ENCODE measurements at regions not wholly inside any gene's neighbourhood (a gene's known extent, or its start where the extent isn't known, plus 50 kb on each side); places are given as distances from the start of the nearest gene placed in this dataset.

DNA sequence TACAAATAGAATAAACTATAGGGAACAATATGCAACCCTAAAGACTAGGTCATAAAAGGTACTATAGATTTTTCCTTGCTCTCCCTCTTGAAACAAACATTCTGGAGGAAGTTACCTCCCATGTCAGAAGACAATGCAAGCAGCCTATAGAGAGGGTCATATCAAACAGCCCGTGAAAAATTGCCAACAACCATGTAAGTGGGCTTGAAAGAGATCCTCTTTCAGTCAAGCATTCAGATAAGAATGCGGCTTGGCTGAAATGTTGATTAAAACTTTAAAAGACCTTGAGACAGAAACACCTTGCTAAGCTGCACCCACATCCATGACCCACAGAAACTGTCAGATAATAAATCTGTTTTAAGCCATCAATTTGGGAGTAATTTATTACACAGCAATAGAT lies 526.6 kb upstream of the GHITM start:
- TF ChIP-seq, protein P1, sequence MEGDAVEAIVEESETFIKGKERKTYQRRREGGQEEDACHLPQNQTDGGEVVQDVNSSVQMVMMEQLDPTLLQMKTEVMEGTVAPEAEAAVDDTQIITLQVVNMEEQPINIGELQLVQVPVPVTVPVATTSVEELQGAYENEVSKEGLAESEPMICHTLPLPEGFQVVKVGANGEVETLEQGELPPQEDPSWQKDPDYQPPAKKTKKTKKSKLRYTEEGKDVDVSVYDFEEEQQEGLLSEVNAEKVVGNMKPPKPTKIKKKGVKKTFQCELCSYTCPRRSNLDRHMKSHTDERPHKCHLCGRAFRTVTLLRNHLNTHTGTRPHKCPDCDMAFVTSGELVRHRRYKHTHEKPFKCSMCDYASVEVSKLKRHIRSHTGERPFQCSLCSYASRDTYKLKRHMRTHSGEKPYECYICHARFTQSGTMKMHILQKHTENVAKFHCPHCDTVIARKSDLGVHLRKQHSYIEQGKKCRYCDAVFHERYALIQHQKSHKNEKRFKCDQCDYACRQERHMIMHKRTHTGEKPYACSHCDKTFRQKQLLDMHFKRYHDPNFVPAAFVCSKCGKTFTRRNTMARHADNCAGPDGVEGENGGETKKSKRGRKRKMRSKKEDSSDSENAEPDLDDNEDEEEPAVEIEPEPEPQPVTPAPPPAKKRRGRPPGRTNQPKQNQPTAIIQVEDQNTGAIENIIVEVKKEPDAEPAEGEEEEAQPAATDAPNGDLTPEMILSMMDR (IDR thresholded peaks at IDR 0.05; ENCODE audit: extremely low read depth in 1 of 2, insufficient read depth in 1 of 2, low read depth in 1 of 2, low read length in 2 of 2): no peak
- TF ChIP-seq JUN (IDR thresholded peaks at IDR 0.05; ENCODE audit: borderline replicate concordance, insufficient read depth, insufficient read length, low read depth) (no peak), POLR2A (IDR thresholded peaks at IDR 0.05; ENCODE audit: low read depth, low read length) (no peak), EZH2 (IDR thresholded peaks at IDR 0.05; ENCODE audit: borderline replicate concordance, low read depth, low read length, severe bottlenecking) (no peak), POLR2AphosphoS5 (IDR thresholded peaks at IDR 0.05; ENCODE audit: insufficient read depth, low read depth, low read length) (no peak)
- TF ChIP-seq, protein P2, sequence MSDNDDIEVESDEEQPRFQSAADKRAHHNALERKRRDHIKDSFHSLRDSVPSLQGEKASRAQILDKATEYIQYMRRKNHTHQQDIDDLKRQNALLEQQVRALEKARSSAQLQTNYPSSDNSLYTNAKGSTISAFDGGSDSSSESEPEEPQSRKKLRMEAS (IDR thresholded peaks at IDR 0.05; ENCODE audit: insufficient read depth, insufficient read length): no peak

Measured in endothelial cell of umbilical vein (primary cell).